NOMO-1 (cell line): ENCODE measurements at regions not wholly inside any gene's neighbourhood (a gene's known extent, or its start where the extent isn't known, plus 50 kb on each side); places are given as distances from the start of the nearest gene placed in this dataset.
A peak's percentile ranks its signal among the peaks of the same experiment; 100 is the strongest.

Experiments
- DNase-seq, 2 experiments: peaks; one replicate each; lab custom pipeline; 2025; ENCODE audit not compliant: unreplicated experiment in 2 of 2; lab: John Stamatoyannopoulos, UW

DNA sequence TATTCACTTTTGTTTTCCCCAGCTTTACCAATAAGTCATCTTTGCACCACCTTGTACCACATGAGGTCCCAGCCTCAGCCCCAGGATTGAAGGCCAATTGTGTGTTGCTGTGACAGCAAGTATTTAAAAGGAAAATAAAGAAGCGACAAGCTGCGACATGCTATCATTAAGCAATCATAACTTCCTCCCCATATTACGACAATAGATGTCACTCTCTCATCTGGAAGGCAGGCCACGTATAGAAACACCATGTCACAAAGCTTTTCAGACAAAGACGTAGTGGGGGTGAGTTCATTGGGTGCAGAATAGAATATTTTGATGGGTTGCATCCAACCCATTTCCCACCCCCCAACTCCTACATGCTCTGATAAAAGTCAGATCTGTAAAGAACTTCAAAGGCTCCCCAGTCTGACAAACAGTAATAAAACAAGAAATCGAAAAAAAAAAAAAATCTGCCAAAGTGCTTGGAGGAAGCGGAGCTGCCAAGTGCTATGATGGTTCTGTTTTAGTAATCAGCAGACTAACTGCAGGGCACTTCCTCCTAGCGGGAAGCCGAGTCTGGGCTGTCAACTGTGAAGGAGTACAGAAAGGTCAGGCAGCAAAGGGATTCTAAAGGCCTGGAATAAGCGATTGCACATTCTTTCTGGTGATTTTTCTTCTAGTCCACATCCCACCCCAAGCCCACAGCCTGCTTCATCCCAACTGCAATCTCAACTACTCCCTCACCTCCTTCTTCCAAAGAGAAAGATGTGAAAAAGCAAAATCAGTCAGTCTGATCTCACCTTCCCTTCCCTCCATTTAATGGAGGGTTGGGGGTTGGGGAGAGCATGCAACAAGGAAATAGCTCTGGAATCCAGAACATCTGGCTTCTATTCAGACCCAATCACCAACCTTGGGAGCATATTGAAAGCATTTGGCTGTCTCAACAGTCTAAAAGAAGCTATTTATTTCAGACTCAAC, 131.4 kb upstream of the UBASH3B start:
- DNase-seq, result peak; percentile 75 to 88

DNA sequence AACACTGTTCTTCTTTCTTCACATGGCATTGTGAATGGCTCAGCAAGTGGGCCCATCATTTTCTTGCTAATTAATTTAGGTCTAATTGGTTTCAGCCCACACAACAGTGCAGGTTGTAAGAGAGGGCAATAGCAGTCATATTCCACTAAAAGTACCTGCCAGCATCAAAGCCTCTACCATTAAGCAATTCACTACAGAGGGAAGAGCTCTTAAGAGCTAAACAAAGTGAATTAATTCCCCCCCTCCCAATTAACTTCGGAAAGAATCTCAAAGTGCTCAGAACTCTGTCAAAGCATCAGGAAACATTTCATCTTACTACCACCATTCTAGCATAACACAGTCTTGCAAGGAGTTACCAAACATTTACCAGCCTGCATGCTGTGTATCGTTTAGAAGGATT, 133.9 kb upstream of the UBASH3B start:
- no peak for DNase-seq

DNA sequence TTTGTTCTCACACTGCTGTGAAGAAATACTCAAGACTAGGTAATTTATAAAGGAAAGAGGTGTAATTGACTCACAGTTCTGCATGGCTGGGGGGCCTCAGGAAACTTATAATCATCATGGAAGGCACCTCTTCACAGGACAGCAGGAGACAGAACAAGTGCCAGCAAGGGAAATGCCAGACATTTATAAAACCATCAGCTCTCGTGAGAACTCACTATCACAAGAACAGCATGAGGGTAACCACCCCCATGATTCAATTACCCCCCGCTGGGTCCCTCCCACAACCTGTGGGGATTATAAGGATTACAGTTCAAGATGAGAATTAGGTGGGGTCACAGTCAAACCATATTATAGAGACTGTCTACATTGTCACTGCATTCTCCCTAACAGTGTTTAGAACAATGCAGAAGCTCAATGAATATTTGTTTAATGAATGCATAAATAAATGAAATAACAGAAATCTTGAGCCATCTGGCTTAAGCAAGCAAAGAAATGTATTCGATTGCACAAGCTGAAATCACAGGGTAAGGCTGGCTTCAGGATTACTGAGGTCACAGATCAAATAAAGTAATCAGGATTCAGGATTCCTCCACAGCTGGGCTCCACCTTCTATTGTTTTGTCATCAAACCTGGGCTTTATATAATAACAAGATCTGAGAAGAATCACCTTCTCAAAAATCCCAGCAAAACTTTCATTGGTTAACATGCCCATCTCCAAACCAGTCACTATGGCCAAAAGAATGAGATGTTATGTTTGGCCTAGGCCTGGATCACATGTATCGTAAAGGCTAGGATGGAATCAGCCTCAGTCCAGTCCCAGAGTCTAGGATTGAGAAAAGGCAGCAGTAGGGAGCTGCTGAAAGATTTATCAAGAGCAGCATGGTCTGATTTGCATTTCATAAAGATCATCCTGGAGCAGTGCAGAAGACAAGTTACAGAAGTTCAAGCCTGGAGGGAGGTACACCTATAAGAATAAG, 137.8 kb upstream of the UBASH3B start:
- DNase-seq, result no peak

DNA sequence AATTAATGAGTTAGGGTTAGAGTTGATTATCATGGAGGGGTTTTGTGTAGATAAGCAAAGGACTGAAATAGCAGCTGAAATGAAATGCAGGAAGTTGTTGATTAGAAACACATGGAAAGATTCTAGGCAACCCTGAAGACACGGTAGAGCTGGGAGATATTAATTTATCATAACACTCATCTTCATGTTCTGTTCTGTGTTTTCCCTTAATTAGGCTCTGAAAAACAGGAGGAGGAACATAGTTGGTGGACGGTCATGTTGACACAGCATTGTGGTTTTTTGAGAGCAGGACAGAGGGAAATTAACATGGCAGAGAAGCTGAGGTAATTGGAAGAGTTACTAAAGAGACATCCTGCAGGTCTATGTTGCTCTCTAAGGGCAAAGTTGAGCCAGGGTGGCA, 138.8 kb upstream of the UBASH3B start:
- no peak for DNase-seq

DNA sequence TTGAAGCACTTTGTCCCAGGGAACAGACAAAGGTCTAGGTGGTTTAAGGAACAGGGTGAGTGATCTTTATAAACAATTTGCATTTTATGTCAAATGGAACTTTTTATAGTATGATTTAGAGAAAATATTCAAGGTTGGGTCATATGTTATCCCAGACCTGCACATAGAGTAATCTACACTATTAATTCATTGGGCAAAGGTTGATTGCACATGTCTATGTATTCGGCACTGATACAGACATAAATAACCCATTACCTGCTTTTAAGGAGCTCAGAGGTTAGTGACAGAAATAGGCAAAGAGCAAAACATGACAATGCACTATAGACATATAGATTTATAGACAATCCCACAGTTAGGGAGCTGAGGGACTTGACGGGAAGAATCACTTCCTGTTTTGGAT, 141.5 kb upstream of the UBASH3B start:
- DNase-seq, result no peak

DNA sequence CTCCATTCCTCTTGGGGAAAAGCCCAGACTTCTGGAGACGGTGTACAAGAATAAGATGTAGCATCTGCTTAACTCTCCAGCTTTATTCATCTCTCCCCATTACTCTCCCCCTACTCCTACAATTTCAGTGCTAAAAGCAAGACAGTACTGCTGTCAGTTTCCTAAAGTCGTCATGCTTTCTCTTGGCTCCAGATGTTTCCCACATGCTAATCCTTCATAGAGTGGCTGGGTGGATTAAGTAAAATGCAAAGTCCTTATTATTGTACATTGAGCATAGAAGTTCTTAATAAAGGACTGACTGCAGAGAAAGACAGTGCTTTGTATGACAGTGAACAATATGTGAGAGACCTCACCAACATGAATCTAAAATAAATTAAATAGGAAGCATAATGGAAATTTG, 142.2 kb upstream of the UBASH3B start:
- DNase-seq, result no peak

DNA sequence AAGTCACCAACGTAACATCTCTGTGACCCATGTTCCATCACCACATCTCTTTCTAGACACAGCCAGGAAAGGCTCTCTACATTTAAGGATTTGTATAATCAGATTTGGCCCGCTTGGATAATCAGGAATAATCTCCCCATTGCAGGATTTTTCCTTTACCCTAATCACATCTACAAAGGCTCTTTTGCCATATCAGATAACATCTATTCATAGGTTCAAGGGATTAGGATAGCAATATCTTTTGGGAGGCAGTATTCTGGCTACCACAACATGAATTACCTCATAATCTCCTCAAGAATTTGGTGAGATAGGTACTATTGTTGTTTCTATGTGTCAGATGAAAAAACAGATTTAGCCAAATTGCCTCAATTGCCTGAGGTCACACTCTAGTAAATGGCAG, 142.8 kb upstream of the UBASH3B start:
- no peak for DNase-seq

DNA sequence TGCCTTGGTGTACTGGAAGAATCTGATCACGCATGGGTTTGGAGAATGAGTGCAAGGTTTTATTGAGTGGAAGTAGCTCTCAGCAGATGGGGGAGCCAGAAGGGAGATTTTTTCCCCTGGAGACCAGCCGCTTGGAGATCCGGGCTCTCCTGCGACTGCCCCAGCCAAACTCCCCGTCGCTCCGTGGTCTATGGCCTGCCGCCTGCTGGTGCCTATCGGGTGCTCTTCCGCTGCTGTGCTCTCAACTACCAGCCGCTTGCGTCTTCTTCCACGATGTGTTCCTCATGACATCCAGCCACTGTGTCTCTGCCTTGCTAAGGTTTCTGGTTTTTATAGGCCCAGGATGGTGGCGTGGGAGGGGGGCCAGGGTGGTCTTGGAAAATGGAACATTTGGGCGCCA, 145.6 kb upstream of the UBASH3B start:
- no peak for DNase-seq

DNA sequence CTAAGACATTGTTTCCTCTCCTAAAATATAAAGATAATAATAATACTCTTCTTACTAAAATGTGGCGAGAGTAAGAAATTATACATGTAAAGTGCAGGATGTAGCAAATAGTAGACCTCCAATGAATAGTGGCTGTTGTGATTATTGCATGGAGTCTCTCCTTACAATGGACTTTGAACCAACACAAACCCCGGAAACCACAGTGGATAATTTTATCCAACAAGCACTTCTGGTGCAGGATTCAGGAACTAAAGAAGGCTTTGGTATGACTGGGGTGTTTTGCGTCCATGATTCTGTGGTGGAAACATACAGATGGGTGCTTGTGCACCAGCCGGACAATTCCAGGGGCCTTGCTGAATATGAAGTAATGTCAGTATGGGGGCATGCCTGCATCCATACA, 146.4 kb upstream of the UBASH3B start:
- DNase-seq, result peak; percentile 40 to 81

DNA sequence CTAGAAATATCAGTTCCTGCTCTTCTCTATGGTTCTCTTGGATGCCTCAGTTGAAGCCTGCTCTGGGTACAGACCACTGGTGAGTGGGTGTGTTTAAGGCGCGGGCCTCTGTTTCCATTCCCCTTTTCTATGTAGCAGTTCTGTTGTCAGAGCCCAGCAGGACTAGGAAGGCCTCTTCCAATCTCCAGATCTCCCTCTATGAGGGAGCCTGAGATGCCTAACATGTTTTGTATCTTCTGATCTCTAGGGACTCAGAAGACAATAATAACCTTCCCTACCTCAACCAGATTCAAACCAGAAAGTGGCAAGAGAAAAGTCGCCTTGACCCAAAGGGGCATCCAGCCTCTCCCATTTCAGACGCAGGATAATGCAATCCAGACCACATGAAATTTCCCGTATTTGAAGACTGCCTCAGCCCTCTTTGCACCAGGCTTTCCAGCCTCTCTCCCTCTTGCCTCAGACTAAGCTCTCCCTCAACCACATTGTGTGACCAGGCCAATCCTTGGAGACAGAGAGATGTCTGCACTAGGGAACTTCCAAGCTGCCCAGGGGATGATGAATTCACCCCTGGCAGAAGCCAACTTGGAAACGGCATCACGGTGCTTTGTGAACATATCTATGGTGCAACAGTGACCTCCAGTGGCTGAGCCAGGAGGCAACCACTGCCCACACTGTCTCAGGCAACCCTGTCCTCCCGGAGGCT, 150.1 kb upstream of the UBASH3B start:
- DNase-seq, result peak; percentile 15 to 55

DNA sequence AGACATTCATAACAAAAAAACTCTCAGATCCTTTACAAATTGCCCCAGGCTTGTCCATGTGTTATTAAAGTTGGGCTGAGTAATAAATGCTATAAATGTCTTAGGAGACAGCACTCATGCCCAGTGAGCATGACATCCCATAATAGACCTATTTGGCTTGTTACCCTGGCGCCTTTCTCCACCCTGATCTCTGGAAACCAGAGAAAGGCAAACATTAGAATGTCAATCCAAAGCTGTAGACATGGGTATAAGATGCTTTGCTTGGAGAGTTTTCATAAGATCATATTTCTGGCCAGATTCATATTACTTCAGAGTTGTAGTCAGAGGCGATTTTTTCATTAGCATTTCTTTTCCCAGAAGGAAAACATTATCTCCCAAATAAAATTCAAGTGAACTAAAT, 161.3 kb upstream of the UBASH3B start:
- DNase-seq, result no peak

DNA sequence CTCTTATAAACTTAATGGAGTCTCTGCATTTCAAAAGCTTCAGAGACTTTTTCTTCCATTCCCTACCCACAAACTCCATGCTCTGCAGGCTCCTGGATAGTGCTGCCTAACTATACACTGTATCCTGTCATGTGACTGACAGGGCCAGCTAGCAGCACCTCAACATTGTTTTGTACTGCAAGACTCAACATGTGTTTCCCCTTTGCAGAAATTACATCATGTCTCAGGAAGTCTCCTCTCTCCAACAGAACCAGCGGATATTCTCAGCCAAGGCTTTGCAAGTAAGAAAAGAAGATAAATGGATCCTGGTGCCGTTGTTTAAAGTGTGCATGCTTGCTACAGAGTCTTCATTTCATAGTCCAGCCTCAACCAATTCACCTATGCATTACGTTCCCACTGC, 164.0 kb upstream of the UBASH3B start:
- DNase-seq, result peak; percentile 27 to 30

DNA sequence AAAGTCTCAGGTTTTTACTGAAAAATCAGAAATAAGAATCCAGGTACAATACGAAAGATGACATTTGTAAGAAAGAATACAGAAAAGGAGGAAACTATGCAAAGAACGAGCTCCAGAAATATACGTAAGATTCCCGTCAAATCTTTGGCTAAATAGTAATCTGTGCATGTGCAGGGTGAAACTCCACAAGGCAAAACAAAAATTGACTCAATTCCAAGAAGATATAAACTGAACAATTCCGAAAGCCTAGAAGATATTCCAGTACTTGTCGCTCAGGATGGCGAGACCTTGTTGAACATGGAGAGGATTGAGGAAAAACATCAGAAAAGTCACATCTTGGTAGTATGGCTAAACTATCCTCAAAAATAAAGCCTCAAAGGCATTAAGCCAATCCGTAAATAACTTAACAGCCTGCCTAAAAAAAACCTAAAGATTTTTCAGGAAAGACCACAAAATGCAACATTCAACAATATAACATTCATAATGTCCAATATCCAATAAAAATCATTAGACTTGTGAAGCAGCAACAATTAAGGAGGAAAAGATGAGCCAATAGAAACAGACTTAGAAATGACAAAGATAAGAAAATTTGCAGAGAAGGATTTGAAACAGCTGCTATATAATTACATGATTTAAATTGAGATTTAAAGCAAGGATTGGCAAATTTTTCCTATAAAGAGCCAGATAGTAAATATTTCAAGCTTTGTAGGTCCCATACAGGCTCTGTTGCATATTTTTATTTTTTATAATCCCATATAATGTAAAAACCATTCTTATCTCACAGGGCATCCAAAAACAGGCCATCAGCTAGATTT, 166.4 kb upstream of the UBASH3B start:
- DNase-seq, result no peak

DNA sequence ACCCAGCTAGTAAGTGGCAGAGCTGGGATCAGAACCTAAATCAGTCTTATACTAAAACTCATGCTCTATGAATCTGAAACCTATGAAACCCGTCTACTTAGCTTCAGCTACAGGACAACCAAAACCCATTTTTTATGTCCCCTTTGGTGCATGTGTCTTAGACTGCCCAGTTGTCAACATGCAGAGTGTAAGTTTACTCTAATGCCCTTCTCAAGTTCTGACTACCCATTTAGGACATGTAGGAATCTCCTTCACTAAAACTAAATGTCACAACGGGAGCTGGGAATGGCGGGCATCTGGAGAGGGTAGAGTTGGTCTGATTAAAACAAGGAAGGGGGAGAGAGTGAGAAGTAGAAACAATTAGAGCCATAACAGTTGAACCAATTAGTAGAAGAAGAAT, 167.9 kb upstream of the UBASH3B start:
- no peak for DNase-seq

DNA sequence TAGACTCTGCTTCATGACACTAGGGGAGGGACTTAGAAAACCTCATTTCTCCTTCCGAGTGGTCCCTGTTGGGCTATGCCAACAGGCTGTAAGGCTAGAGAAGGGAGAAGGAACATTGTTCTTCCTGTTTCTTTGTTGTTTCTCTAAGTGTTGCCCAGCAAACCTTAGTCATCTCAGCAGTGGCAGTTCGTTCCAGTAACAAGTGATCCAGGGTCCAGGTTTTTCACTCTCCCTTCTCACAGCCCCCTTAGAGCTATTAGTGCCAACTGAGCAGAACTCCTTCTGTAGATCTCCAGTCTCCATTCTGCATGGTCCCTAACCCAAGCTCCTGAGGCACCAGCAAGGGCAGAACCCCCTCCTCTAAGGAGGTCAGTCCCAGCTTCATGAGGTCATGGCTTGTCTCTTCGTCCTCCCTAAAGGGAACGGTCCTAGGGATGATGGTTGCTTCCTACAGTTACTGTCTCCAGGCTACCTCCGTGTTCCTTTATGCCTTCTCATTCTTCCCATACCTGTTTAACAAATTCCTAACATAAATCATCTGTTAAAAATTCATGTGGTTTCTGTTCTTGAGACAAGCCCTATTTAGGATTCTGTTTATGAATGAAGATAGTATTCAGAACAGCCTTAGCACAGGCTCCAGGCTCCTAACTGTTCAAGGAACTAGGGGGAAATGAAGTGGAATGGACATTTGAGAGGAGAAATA, 168.6 kb upstream of the UBASH3B start:
- peak; percentile 31 to 50 for DNase-seq

DNA sequence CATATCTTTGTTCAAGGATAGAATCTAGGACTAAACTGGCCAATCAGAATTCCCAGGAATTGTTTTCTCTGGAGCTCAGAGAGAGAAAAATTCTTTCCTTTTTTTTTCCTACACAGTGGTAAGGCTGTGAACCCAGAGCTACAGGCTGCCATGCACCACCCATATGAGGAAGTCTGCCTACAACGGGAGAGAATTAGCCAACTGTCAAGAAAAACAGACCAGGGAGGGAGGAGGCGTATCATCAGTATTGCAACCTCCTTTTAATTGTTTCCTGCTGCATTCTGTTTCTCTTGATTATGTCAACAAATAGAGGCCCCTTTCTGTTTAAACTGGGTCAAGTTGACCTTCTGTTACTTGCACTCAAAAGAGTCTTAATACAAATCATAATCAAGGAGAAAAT, 176.5 kb upstream of the UBASH3B start:
- DNase-seq, result peak; percentile 59 to 64

DNA sequence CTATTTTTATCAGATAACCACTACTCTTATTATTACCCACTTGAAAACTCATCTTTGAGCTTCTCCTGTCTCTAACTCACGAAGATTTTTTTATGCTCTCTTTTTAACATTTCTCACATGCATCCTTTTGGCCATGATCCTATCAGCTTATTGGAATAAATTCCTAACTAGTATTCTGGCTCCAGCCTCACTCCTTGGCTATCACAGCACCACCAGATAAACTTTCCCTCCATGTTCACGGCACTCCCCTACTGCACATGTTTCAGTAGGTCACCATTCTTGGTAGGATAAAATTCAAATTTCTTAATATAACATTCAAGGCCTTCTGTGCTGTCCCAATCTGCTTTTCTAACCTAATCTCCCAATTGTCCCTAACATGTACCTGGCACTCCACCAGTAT, 186.6 kb upstream of the UBASH3B start:
- no peak for DNase-seq

DNA sequence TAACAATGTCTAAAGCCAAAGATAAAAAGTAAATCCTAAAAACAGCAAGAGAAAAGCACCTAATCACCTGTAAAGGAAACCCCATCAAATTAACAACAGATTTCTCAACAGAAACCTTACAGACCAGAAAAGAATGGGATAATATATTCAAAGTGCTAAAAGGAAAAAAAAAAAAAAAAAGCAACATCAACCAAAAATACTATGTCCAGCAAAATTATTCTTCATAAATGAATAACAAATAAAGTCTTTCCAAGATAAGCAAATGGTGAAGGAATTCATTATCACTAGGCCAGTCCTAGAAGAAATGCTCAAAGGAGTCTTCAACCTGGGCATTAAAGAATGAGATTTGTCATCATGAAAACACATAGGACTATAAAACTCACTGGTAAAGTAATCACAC, 192.0 kb upstream of the UBASH3B start:
- DNase-seq, result no peak

DNA sequence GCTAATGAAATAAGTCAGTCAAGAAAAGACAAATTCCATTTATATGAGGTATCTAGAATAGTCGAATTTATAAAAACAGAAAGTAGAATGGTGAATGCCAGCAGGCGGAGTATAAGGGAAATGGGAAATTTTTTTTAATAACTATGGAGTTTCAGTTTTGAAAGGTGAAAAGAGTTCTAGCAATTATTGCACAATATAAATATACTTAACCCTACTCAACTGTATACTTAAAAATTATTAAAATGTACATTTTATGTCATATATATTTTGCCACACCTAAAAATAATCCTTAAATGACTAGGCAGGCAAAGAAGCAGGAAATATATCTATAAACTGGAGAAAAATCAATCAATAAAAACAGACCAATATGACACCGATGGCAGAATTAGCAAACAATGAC, 196.5 kb upstream of the UBASH3B start:
- no peak for DNase-seq

DNA sequence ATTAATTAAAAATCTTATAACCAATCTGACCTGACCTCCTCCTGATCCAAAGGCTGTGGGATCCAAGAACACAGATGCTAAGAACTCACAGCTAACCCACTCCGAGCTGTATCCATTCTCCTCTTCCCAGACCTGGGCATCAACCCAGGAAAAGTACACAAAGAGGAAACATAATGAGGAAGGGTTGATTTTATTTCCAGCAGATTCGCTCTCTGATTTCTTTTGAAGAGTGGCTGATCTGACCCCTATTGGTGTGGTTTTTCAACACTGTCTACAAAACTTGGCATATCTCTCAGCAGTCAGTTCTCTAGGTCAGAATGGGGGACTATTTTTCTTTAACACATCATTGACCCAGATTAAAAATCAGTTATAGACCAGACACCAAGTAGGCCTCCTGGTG, 201.9 kb upstream of the UBASH3B start:
- DNase-seq, result no peak
